ENCODE measurements at regions not wholly inside any gene's neighbourhood (a gene's known extent, or its start where the extent isn't known, plus 50 kb on each side); places are given as distances from the start of the nearest gene placed in this dataset.

- peaks cover 19% of the 10 kb centered on the region for H3K9me3 ChIP-seq (replicated peaks)
- no peak for TF ChIP-seq CTCF (IDR thresholded peaks at IDR 0.05; ENCODE audit: borderline replicate concordance)
- DNase-seq: no peak
- peaks cover 8% of the 10 kb centered on the region for H3K4me1 ChIP-seq
- intact Hi-C loops (cut with micrococcal nuclease): no loop called here
- no peak overlapping the region for H3K27ac ChIP-seq (replicated peaks)
- no peaks in the 10 kb centered on the region for H3K27me3 ChIP-seq (ENCODE audit: low read depth)
- H3K4me3 ChIP-seq: no peak overlapping the region
- H3K36me3 ChIP-seq: no peaks in the 10 kb centered on the region
Measured at GRCh38 chr1:221926441-221926840, 184.6 kb upstream of the DUSP10 start.

GRCh38 chr1:221925947-221926346, 184.1 kb upstream of the DUSP10 start:
- Histone ChIP-seq H3K4me1 (peaks cover 8% of the 10 kb centered on the region), H3K9me3 (replicated peaks) (peaks cover 14% of the 10 kb centered on the region), H3K4me3 (no peak overlapping the region), H3K36me3 (no peaks in the 10 kb centered on the region), H3K27me3 (ENCODE audit: low read depth) (no peaks in the 10 kb centered on the region), H3K27ac (replicated peaks) (no peak overlapping the region)
- no peak for DNase-seq
- intact Hi-C loops (cut with micrococcal nuclease): no loop called here
- TF ChIP-seq CTCF (IDR thresholded peaks at IDR 0.05; ENCODE audit: borderline replicate concordance): no peak

DNA sequence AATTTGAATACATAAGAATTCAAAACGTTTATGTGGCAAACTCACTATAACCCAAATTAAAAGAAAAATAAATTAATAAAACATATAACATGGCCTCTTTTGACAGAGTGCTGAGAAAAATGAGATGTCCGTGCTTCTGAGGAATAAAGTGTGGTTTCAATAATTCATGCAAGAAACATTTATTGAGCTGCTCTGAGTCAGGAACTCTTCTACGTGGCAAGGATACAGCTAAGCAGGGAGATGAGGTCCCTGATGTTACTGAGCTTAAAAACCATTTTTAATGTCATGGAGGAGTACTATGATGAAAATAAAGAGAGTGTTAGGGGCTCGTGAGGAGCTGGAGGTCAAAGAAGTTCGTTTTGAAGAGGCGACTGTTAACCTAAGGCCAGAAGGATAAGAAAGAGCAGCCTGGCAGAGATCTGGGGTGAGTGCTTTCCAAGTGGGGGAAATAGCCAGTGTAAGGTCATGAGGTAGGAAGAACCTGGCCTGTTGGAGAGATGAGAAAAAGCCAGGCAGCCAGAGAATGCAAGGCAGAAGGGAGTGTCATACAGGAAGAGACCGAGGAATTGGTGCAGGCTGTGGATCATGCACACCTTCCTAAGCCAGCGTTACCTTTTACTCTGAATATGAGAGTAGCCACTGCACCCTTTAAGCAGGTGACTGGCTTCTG, 182.2 kb upstream of the DUSP10 start:
- TF ChIP-seq CTCF (IDR thresholded peaks at IDR 0.05; ENCODE audit: borderline replicate concordance): no peak
- no peak overlapping the region for H3K27ac ChIP-seq (replicated peaks)
- H3K4me1 ChIP-seq: peaks cover 8% of the 10 kb centered on the region
- DNase-seq: no peak
- intact Hi-C loops (cut with micrococcal nuclease): no loop called here
- H3K36me3 ChIP-seq: no peaks in the 10 kb centered on the region
- no peak overlapping the region for H3K4me3 ChIP-seq
- H3K27me3 ChIP-seq (ENCODE audit: low read depth): no peaks in the 10 kb centered on the region
- H3K9me3 ChIP-seq (replicated peaks): no peaks in the 10 kb centered on the region

DNA sequence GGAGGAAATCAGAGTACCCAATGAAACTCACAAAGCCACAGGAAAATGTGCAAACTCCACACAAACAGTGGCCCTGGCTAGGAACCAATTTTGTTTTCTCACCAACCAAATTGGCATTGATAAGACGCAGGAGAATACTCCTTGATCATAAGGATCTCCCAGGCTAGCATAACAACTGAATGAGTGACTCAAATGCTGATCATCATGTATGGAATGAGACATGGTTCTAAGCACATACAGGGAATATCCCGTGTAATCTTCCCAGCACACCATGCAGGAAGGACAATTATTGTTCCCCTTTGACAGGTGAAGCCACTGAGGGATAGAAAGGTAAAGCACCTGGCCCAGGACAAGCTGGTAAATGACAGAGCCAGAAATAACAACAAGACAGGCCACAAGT, 180.0 kb upstream of the DUSP10 start:
- peaks cover 8% of the 10 kb centered on the region for H3K4me1 ChIP-seq
- H3K27ac ChIP-seq (replicated peaks): no peak overlapping the region
- no peaks in the 10 kb centered on the region for H3K9me3 ChIP-seq (replicated peaks)
- no peaks in the 10 kb centered on the region for H3K27me3 ChIP-seq (ENCODE audit: low read depth)
- TF ChIP-seq CTCF (IDR thresholded peaks at IDR 0.05; ENCODE audit: borderline replicate concordance): no peak
- intact Hi-C loops (cut with micrococcal nuclease): no loop called here
- H3K36me3 ChIP-seq: no peaks in the 10 kb centered on the region
- H3K4me3 ChIP-seq: no peak overlapping the region
- no peak for DNase-seq

- intact Hi-C loops (cut with micrococcal nuclease): no loop called here
- H3K36me3 ChIP-seq: no peaks in the 10 kb centered on the region
- TF ChIP-seq CTCF (IDR thresholded peaks at IDR 0.05; ENCODE audit: borderline replicate concordance): no peak
- peaks cover 8% of the 10 kb centered on the region for H3K4me1 ChIP-seq
- H3K27me3 ChIP-seq (ENCODE audit: low read depth): no peaks in the 10 kb centered on the region
- H3K9me3 ChIP-seq (replicated peaks): no peaks in the 10 kb centered on the region
- H3K27ac ChIP-seq (replicated peaks): no peak overlapping the region
- H3K4me3 ChIP-seq: no peak overlapping the region
- no peak for DNase-seq
Measured at GRCh38 chr1:221919743-221920142, 177.9 kb upstream of the DUSP10 start.
